Eye (tissue), 1 donor: ENCODE measurements at regions not wholly inside any gene's neighbourhood (a gene's known extent, or its start where the extent isn't known, plus 50 kb on each side); places are given as distances from the start of the nearest gene placed in this dataset.

Experiments used
- DNase-seq: peaks from one replicate; pipeline ENCODE4 v3.0.0-alpha.2; 2015

DNA sequence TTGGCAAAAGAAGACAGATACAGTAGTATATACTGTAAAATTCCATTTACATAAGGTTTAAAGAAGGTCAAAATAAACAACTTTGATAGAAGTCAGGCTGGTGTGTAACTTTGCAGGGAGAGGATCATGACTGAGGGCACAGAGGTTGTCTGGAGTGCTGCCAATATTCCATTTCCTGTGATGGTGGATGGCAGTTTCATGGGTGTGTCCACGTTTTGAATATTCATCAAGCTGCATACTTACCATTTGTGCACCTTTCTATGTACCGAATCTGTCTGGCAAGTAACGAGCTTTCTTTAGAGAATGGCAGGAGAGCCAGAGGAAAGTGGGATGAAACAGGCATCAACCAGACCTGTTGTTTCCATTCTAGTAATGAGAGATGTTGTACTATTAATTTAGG, 420.5 kb upstream of the HTR2A start:
- DNase-seq, result no peak

DNA sequence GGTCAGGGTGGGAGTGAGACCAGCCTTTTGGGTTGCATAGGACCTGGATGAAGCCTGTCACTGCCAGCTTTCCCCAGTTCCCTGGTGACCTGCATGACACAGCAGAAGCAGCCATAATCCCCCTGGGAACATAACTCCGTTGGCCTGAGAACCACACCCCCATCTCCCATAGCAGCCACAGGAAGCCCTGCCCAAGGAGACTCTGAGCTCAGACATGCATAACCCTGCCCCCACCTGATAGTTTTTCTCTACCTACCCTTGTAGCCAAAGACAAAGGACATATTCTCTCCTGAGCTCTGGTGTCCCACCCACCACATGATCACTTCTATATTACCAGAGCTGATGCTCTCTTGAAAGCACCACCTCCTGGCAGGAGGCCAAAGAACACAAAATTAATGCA, 413.5 kb upstream of the HTR2A start:
- DNase-seq, result no peak

DNA sequence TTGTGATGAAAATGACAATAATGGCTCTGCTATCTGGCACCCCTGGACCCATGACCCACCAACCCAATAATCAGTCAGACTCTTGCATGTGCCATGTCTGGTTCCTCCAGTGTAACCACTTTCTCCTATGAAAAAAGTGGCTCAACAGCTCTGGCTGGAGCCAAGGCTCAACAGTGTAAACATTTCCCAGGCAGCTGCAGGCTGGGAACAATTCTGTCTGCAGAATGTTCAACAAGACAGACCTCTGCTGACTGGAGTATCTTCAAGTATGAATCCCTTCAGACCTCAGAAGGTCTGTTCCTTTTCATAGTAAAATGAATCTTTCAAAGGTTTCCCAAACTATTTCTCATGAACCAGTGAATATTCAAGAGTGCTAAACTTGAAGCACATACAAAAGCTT, 410.1 kb upstream of the HTR2A start:
- DNase-seq, result no peak

DNA sequence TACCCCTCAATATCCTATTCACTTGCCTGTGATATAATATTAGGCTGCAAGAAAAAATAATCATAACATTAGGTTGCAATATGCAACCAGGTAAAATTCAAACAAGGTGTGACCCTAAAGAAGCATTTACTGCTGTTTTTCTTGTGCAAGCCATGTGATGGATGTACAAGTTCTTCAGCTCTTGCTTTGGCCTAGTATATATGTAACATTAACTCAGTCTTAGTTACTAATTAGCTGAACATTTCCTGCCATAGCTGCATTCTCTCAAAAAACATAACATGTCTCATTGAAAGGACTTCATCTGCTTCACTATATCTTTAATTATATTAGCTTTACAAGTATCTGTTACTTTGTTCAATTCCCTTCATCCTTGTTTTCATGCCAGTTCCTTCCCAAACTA, 406.8 kb upstream of the HTR2A start:
- DNase-seq, result no peak

DNA sequence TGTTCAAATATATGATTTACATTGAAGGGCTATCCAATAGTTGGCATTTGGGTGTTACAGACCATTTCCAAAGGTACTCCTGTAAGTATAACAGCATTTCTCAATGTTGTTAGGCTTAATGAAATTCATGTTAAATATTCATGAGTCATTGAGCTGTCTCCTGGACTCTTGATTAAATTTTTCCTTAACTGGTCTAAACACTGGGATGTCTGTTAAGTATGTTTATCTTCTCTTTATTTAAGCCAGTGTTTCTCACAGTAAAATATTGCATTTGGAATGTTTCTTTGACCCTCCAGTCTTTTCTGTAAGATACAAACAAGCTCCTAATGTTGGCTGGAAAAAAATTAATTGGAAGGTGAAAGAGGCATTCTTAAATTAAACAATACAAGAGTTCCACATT, 402.5 kb upstream of the HTR2A start:
- DNase-seq, result no peak

DNA sequence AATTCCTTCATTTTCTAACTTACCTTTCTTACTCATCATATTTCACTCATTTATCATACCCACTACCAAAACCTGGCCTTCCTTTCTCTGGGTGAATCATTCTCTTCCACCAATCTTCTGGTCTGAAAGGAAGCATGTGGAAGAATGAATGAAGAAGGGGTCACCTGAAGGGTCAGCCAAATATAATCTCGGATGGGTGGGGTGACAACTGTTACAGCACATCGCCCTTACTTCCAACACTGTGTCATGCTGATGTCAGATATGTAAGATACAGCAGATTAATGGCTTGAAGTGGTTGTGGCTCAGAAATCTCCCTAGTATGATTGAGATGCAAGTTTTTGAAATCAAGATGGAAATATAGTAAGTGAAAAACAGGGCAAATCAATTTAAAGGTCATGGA, 401.7 kb upstream of the HTR2A start:
- DNase-seq, result no peak

DNA sequence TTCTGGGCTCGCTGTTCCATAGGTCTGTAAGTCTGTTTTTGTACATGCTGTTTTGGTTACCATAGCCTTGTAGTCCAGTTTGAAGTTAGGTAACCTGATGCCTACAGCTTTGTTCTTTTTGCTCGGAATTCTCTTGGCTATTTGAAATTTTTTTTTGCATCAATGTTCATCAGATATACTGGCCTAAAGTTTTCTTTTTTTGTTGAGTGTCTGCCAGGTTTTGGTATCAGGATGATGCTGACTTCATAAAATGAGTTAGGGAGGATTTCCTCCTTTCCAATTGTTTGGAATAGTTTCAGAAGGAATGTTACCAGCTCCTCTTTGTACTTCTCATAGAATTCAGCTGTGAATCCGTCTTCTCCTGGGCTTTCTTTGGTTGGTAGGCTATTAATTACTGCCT, 397.8 kb upstream of the HTR2A start:
- DNase-seq, result no peak

DNA sequence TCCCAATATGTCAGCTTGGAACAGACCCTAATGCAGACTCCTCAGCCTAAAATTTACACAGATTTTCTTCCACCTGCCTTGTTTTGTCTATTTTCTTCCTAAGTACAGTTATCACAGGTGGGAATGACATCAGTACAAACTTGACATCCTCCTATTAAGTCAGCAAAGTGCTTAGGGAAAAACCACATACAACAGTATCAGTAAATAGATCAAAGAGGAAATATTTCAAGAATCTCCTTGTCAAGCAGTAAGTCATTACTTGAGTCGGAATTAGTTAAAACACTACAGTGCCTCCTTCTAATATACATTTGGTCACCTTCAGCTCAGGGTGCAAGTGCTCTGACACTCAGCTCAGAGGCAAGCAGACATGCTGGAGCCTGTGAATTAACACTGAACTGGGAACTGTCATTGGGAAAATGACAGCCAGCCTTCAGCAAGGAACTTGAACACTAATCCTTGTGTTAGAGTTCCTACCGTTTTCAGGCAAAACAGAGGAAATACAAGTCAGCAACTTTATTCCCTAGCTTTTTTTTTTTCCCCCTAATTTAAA, 394.3 kb upstream of the HTR2A start:
- DNase-seq, result no peak

DNA sequence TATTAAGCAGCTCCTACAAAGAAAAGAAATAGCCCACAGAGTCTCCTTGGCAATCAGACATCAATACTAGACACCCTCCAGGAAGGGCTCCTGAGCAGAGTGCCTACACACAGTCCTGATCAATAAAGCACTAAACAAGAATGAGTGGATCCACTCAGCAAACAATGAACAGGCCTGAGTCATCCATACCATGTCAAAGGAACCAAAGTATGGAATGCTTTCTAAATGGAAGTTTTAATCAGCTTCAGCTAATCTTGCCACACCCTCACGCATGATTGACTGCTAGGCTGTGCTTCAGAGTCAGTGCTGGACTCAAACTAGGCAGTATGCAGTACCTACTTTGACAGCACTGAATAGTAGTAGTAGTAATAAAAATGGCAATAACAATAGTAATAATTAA, 392.7 kb upstream of the HTR2A start:
- DNase-seq, result peak; percentile 5

DNA sequence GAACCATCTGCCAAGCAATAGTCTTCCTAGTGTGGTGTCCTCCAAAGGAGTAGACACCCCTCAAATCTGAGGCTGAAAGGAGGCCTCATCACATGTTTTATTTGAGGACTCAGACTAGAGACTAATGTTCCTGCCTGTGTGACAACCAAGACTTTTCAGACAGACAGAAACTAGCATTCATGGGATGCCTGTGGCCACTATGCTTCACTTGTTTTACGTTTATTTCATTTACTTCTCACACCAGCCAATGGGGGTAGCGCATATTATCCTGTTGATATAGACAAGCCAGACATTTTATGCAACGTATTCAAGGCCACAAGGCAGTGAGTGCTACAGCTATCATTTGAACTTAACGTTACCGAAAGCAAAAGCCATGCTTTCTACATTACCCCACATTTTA, 391.7 kb upstream of the HTR2A start:
- DNase-seq, result no peak

DNA sequence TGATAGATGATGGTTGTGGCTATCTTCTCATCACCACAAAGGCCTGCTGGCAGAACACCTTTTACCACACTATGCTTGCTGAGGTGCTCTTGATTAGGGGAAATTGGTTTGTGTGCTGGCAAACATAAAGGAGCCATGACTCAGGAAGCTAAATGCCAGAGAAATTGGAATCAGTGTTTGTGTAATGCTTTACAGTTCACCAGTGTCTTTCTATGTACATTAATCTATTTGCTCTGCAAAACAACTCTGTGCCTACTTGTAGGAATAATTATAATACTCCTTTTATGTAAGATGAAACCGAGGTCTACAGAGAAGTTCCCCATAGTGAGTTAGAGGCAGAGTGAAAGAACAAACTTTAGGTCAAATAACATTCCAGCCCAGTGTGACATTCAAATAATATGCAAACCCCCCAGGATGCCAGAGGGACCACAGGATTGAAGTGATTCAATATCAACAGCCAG, 390.5 kb upstream of the HTR2A start:
- DNase-seq, result no peak

DNA sequence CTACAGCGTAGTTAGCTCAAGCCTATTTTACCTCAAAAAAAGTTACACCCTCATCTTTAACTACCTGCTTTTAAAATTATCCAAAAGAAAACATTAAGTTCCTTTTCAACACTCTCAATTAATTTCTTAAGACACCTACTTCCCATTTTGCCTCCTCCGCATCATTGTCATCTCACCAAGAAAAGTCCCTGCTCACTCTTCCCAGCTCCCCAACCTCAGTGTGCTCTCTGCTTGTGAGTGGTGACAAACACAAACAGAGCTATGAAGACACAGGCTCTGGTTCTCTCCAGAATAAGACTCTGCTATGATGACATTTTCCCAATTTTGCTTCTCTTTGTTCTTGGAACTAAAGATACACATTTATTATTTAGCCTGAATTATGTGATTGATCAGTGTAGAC, 385.1 kb upstream of the HTR2A start:
- no peak for DNase-seq

DNA sequence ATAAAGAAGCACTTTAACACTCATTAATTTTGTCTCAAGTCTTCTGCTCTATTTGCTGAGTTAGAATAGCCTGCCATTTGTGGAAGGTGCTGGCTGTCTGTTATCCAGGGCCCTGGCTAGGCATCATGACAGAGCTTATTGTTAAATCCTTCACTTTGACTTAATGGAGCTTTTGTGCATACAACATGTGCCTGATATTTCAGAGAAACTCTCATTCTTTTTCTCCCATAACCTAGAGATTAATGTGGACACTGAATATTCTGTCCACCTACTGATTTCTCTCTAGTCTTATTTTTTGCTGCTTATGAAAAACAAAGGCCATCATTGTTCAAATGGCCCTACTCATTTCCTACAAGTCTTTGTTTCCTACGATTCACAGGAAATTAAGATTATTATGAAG, 383.1 kb upstream of the HTR2A start:
- DNase-seq, result peak; percentile 5

DNA sequence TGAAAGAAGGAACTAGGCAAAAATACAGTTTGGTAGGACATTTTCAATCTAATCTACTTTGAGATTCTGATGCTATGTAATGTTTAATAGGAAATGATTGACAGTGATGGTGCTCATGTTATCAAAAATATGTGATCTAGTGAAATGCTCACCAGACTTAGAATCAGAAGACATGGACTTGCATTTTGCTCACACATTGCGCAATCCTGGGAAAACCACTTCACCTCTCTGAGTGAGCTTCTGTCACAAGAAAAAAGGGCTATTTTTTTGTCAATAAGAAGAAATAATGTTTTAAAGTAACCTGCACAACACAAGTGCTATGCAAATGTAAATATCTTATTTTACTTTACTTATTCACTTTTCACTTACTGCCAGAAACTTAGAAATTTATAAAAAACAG, 380.9 kb upstream of the HTR2A start:
- no peak for DNase-seq

DNA sequence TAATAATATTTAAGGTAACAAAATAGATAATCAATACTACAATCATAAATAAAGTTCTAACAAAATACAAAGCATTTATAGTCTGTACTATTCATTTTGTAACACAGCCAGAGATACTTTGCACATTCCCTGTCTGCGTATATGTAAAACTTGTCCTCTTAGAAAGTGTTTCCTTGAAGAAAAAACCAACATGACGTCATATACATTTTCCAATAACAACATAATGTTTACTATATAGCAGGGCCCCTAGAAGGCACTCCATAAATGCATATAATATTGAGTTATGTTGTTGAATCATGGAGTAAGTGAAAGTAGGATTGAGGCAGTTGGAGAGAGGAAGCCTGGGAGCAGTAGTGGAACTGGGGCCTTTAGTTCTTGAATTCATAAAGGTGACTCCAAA, 371.4 kb upstream of the HTR2A start:
- no peak for DNase-seq

DNA sequence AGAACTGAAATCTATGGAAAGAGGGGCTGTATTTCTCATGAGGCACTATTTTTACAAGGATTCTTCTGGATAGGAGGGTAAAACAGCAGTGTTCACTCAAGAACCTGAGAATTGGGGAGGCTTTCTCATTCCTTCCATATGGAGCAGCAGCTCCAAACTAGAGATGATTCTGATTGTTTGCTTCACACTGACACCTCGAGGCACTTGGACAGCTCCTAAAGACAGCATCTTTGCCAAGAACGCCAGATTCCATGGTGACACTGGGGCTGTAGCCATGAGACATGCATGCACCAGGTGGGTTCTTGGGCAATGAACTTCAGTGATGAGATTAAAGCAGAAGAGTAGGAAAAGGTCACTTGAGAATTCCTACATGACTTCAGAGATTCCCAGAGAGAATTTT, 361.5 kb upstream of the HTR2A start:
- no peak for DNase-seq

DNA sequence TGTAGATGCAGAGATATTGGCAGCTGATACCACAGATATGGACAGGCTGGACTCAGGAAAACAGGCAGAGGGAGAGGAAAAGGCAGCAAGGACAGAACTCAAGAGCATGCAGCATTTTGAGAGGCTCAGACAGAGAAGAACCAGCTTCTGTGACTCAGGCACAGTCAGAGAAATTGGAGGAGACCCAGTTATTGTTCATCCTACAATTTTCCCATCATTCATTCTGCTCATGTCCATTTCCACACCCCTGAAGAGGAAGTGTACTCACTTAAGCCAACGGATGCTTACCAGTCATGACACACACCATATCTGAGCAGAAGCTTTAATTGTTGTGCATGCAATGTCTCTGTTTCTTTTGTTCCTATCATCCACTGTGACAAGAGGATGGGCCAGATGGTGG, 359.8 kb upstream of the HTR2A start:
- no peak for DNase-seq

DNA sequence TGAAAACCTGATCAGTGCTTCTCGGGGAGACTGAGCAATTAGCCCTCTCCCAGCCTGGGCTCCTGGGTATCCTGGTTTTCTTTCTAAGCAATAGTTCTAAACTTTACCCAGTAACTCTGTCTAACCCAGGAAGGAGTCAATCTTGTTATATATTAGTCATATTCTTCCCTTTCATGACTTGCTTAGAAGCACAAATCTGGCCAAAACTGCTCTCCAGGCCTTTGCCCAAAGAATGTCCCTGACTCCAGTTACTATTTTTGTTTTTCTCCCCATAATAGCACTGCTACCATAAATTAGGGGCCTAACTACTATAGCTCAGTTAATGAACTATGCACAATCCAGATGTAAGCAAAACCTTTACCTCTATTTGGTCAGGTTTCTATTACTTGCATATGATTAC, 355.8 kb upstream of the HTR2A start:
- DNase-seq, result no peak

DNA sequence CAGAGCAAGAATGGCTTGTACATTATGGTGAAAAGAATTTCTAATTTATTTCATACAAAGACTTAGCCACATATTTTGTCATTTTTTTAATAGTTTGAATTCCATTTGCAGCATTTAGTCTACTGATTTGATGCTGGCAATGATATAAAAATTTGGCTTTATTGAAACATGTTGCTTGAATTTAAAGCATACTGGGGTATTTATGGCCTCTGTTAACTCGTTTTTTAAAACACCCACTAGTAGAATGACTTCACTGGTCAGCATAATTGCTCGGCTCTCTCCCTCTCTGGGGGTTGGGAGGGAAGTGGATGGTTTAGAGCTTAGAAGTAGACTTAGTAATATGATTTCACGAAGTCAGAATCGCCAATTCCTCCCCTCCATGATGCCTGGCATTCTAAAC, 354.9 kb upstream of the HTR2A start:
- DNase-seq, result no peak

DNA sequence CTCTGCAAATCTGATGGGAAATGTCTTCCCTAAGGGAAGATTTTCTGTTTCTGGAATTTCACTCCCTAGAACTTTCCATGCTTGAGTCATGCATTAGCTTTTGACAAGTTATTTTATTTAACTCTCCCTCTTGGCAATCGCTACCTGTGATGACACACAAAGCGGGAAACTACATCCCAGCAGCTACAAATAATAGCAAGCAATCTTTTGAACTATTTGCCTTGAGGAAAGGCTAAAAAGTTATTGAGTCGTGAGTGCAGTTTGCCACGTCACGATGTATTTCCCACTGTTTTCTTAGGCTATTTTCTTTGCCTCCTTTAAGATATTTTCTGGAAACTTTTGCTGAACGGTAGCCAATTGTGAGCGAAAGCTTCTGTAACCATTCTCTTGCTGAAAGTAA, 353.3 kb upstream of the HTR2A start:
- DNase-seq, result no peak

DNA sequence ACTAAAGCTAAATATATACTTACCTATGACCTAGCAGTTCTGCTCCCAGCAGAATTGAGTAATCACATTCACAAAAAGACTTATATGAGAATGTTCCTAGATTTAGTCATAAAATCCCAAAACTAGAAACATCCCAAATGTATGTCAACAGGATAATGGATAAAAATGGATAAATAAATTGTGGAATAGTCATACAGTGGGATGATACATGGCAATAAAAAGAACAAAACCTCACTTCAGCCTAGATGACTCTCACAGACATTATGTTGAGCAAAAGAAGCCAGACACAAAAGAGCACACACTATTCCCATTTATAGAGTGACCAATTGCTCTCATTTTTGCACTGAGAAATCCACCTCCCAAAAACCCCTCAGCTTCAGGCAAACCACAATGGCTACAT, 352.4 kb upstream of the HTR2A start:
- no peak for DNase-seq

DNA sequence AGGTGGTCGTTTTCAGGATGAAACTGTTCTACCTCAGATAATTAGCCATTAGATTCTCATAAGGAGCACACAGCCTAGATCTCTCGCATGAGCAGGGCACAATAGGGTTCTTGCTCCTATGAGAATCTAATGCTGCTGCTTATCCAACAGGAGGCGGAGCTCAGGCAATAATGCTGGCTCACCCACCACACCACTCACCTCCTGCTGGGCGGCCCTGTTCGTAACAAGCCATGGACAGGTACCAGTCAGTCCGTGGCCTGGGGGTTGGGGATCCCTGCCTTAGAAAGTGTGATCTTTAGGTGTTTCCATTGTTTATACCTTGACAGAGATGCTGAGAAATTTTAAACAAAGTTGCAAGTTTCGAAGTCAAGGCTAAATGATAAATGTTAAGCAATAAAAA, 344.6 kb upstream of the HTR2A start:
- DNase-seq, result no peak

DNA sequence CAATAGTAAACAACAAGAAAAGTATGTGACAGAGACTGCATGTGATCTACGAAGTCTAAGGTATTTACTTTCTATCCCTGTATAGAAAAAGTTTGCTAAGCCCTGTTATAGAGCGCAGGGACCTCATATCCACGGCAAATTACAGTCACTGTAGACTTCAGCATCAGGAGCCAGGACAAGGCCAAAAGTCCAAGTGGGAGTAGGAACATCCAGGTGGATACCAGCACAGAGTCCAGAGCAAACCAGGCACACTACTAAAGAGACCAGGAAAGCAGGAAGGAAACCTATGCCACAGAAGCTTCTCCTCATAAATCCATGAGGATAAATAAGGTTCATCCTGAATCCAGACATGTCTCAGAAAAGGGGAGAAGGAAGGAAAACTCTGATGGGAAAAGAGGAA, 342.2 kb upstream of the HTR2A start:
- no peak for DNase-seq

DNA sequence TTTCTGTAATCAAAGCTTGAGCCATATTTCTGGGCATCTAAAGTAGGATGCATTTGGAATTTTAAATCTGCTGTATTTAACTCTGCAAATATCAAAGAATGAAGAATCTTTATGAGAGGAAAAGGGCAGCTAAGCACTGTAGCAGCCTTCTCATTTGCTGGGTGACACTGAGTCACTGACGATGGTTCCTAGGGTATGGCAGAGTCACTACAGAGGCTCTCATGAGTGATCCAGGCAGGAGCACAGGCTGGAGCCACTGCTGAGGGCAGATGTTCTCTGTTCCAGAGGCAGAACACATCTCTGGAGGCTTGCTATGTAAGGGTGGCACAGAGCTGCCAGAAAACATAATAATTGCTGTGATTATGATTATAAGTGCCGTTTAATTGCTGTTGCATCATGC, 340.7 kb upstream of the HTR2A start:
- no peak for DNase-seq

DNA sequence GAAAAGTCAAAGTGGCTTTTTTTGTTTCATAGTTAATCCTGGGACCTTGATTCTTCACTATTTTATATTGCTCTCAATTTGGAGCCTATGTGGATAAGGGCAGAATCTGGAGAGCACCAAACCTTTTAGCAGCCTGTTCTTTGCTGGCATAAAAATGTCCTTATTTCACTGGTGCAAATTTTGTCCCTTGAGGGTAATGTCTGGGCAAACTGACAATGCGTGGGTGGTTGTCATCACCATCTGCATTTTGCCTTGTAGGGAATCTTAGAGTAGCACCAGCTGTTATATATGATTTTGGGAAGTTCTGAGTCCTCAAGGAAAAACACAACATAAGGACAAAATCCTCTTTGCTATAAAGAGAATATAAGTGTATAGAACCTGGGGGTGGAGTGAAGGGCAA, 336.9 kb upstream of the HTR2A start:
- DNase-seq, result no peak

DNA sequence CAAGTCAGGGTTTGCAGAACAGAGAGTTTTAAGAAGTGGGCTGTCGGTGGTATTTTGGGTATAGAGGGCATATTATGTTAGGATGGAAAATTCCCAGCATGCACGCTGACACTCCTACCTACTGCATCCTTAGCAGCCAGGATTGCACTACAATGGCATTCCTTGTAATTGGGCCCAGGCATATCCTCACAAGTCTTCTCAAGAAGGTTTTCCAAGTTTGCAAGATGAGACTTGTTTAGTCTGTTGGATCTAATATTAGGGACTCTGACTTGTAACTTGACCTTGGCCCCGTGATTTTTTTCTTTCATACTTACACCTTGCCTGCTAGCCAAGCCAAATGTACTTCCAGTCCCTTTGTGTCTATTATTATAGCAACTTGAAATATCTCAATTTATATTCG, 335.7 kb upstream of the HTR2A start:
- no peak for DNase-seq
